HG02840 (cell line): ENCODE measurements at regions not wholly inside any gene's neighbourhood (a gene's known extent, or its start where the extent isn't known, plus 50 kb on each side); places are given as distances from the start of the nearest gene placed in this dataset.

Source experiments
- ATAC-seq: cut with Tn5 transposase; IDR thresholded peaks from one replicate; pipeline ENCODE4 v1.9.1; 2021; ENCODE audit warnings: mild to moderate bottlenecking, moderate library complexity, moderate number of reproducible peaks; ENCODE audit not compliant: unreplicated experiment, low FRiP score

GRCh38 chr22:48057116-48057835, 1294.8 kb downstream of the TBC1D22A start:
- ATAC-seq, result no peak

DNA sequence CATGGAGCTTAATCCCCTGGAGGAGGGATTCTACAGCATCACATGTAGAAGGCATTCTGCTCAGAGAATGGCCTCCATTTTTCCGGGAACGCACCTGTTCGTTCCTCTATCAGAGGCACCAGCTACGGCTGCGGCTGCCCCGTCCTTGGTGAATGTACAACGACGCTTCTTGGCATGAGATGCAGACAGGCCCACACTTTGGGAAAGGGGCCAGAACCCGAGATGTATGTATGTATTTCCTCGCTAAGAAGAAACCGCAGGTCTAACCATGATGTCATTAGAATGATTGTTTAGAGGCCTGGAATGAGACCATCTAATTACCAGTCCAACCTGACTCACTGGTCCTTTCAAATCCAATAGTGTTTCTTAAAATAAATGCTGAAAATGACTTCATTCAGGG, 1293.4 kb downstream of the TBC1D22A start:
- ATAC-seq, result no peak

- no peak for ATAC-seq
Observed at GRCh38 chr22:48055185-48055584, 1292.7 kb downstream of the TBC1D22A start.

DNA sequence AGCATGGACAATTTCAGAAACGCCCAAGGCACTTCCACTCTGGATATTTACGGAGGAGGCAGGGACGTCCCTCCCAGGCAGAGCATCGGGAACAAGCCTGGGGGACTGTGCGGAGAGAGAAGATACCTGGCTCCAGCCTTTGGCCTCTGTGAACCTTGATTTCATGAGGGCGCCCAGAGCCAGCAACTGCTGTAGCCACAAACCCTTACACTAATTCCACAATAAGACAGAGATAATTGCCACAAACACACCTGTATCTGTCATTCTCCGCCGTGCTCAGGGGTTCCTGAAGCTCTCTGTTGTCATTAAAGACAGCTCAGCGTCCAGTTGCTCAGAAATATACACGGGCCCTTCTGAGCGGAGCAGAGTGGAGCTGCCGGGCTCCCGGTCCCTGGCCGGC, 1292.1 kb downstream of the TBC1D22A start:
- ATAC-seq, result no peak

DNA sequence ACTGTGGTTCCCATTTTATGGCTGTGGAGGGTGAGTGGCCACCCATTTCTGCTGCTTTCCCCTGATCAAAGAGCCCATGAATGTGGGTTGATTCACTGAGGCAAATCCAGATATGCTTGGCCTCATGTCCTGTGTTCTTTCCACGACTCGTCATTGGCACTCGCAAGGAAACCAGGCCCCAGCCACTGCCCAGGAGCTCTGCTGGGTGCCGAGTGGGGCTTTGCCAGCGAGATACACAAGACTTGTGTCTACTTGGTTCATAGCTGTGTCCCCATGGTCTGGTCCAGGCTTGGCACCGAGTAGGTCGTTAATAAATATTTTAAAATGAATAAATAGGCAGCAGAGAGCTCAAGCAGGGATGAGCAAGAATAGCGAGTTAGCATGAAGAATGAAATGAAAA, 1291.5 kb downstream of the TBC1D22A start:
- no peak for ATAC-seq

GRCh38 chr22:48053486-48053885, 1291.0 kb downstream of the TBC1D22A start:
- no peak for ATAC-seq

DNA sequence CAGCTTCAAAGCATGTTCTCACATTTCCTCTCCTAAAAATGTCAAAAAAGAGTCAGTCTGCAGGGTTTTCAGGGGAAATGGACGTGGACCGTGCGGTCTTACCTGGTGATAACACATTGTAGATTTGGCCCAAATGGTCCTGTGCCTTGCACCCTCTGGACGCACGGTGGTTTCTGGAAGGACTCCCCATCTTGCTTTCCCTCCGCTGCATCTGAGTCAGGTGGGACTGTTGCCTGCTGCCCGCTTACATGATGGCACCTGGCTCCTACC, 1290.1 kb downstream of the TBC1D22A start:
- ATAC-seq, result no peak

DNA sequence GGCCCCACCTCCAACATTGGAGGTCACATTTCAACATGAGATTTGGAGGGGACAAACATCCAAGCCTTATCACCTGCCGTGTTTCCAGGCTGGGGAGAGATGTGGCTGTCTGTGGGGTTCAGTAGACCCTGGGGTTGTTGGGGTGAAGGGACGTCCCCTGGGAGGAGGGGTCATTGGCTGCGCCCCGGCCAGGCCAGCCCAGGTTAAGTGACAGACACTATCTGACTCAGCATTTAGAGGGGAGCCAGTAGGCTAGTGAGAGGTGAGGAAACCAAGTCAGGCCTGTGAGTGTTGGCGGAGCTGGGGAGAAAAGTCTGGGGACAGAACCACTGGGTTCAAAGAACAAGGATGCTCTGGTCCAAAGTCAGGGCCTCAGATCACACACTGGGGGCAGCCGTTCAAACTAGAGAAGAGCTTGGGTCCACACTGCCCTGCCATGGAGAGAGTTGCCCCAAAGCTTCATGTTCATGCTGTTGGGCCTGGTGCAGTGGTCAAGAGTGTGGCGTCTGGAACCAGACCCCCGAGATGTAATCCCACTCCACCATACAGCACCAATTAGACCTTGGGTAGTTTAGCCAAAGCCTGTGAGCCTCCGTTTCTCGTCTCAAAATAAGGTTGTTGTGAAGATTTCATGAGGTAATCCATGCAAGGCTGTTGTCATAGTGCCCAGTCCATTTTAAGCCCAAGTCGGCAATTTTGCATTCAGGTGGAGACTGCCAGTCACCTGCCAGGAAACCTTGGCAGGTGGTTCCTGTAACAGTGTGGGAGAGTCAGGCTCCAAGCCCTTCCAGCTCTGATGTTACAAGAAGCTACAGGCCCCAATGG, 1289.6 kb downstream of the TBC1D22A start:
- ATAC-seq, result no peak

- no peak for ATAC-seq
Observed at GRCh38 chr22:48050836-48051235, 1288.4 kb downstream of the TBC1D22A start.

- ATAC-seq, result no peak
Observed at GRCh38 chr22:48049116-48049515, 1286.7 kb downstream of the TBC1D22A start.

GRCh38 chr22:48047722-48048500, 1285.5 kb downstream of the TBC1D22A start:
- no peak for ATAC-seq

DNA sequence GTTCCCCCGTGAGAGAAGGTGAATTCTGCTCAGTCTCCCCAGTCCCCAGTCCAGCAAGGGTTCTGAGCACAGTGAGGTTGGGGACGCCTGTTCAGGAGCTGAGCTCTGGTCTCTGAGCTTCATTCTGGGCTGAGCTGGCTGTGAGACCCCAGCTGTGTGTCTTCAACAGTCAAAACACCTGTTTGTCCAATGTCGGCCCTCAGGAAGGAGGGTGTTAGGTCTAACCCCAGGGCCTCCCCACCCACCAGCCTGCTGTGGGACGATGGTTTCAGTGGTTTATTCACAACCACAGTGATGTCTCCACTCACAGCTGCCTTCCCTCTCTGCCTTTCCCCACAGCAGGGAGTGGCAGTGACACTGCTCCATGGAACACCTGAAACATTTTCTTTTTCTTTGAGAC, 1282.9 kb downstream of the TBC1D22A start:
- ATAC-seq, result peak; percentile 76

GRCh38 chr22:48044487-48045060, 1282.1 kb downstream of the TBC1D22A start:
- ATAC-seq, result no peak

- no peak for ATAC-seq
Observed at GRCh38 chr22:48043581-48043980, 1281.1 kb downstream of the TBC1D22A start.

- no peak for ATAC-seq
Observed at GRCh38 chr22:48042621-48043395, 1280.4 kb downstream of the TBC1D22A start.

GRCh38 chr22:48039326-48039725, 1276.9 kb downstream of the TBC1D22A start:
- no peak for ATAC-seq

GRCh38 chr22:48037618-48038017, 1275.2 kb downstream of the TBC1D22A start:
- ATAC-seq, result no peak

- no peak for ATAC-seq
Observed at GRCh38 chr22:48035897-48036296, 1273.4 kb downstream of the TBC1D22A start.

- no peak for ATAC-seq
Observed at GRCh38 chr22:48031589-48031988, 1269.1 kb downstream of the TBC1D22A start.

GRCh38 chr22:48025096-48025495, 1262.6 kb downstream of the TBC1D22A start:
- no peak for ATAC-seq
